ENCODE measurements at regions not wholly inside any gene's neighbourhood (a gene's known extent, or its start where the extent isn't known, plus 50 kb on each side); places are given as distances from the start of the nearest gene placed in this dataset.

DNA sequence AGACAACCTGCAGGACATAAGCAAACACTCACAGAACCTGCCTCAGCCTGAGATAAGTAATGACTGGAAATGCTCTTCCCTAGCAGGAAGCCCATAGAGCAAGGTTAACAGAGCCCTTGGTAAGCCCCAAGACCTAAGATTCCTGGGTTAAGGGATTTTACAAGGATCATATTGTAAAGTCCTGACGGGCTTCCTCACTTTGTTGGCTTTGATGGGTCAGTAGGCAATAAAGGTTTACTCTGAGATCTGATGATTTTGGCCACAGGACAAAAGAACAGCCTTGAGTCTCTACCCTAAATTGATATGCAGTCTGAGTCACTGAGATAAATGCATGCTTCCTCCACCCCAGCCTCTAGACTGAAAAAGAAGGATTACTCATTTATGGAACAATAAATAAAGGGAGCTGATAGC, 270.8 kb downstream of the HTR7 start:
- H3K27ac ChIP-seq (replicated peaks in 1 of 4) = no peak overlapping the region
- no peaks in the 10 kb centered on the region for H3K4me1 ChIP-seq
- no peaks in the 10 kb centered on the region for H3K27me3 ChIP-seq
- intact Hi-C loops (cut with DNase I) = no loop called here
- TF ChIP-seq POLR2A (IDR thresholded peaks at IDR 0.05; ENCODE audit: low read depth) (no peak), EP300 (IDR thresholded peaks at IDR 0.05) (no peak), POLR2AphosphoS5 (IDR thresholded peaks at IDR 0.05) (no peak)
- TF ChIP-seq, protein P1, sequence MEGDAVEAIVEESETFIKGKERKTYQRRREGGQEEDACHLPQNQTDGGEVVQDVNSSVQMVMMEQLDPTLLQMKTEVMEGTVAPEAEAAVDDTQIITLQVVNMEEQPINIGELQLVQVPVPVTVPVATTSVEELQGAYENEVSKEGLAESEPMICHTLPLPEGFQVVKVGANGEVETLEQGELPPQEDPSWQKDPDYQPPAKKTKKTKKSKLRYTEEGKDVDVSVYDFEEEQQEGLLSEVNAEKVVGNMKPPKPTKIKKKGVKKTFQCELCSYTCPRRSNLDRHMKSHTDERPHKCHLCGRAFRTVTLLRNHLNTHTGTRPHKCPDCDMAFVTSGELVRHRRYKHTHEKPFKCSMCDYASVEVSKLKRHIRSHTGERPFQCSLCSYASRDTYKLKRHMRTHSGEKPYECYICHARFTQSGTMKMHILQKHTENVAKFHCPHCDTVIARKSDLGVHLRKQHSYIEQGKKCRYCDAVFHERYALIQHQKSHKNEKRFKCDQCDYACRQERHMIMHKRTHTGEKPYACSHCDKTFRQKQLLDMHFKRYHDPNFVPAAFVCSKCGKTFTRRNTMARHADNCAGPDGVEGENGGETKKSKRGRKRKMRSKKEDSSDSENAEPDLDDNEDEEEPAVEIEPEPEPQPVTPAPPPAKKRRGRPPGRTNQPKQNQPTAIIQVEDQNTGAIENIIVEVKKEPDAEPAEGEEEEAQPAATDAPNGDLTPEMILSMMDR (IDR thresholded peaks at IDR 0.05) = no peak
- H3K36me3 ChIP-seq = no peaks in the 10 kb centered on the region
- H3K9me3 ChIP-seq = no peaks in the 10 kb centered on the region
- WGBS = 73% methylated on average over 1 of the region's 1 CpG
- H3K4me3 ChIP-seq = no peak overlapping the region
- no peak for DNase-seq (ENCODE audit: extremely low spot score)

DNA sequence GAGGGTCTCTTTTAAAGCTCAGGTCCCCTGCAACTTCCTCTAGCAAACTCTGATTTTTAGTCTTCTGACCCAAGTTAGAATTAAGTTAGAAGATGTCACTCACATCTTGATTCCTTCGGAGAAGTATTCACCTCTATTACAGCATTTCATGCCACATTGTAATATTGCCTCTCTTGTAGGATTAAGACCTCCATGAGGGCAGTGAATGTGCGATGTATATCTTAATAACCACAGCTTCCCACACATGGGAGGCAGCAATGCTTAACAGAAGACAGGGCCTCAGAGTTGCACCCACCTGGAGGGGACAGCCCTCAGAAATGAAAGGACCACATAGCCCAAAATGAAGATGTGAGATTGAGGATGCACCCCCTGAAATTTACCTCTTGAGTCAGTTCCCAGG, 270.3 kb downstream of the HTR7 start:
- Histone ChIP-seq H3K4me1 (no peaks in the 10 kb centered on the region), H3K4me3 (no peak overlapping the region), H3K36me3 (no peaks in the 10 kb centered on the region), H3K9me3 (no peaks in the 10 kb centered on the region), H3K27ac (replicated peaks in 1 of 4) (no peak overlapping the region), H3K27me3 (no peaks in the 10 kb centered on the region)
- WGBS = 88% methylated on average over 2 of the region's 2 CpGs
- intact Hi-C loops (cut with DNase I) = no loop called here
- no peak for TF ChIP-seq POLR2A (IDR thresholded peaks at IDR 0.05; ENCODE audit: low read depth)
- TF ChIP-seq POLR2AphosphoS5 (IDR thresholded peaks at IDR 0.05) = no peak
- TF ChIP-seq EP300 (IDR thresholded peaks at IDR 0.05) = no peak
- TF ChIP-seq, protein P1 (IDR thresholded peaks at IDR 0.05) = no peak
- no peak for DNase-seq (ENCODE audit: extremely low spot score)

- WGBS = 89% methylated on average over 3 of the region's 3 CpGs
- no peak overlapping the region for H3K4me3 ChIP-seq
- intact Hi-C loops (cut with DNase I) = no loop called here
These were observed 269.6 kb downstream of the HTR7 start for GRCh38 chr10:90588222-90588621.

DNA sequence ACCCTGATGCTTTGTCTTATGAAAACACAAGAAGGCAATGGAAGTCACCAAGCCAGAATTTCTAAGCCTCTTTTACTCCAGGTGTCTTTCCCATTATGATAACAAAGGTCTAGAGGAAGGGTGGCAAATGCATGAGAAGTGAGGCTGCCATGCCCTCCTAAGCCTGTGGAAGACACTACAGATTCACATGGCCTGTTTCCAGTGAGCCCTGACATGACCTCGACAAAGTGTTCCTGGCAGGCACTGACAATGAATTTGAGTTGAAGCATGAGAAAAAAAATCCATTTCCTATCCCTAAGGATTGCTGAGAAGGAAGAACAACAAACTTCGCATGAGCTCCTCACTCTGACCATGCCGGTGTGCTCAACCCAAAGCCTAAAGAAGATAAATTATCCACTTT, 268.0 kb downstream of the HTR7 start:
- no peak overlapping the region for H3K4me3 ChIP-seq
- no peaks in the 10 kb centered on the region for H3K27me3 ChIP-seq
- intact Hi-C loops (cut with DNase I) = loop anchor here (5.0 kb wide), 1 partner anchor 798 kb away; no protein-coding TSS in a partner anchor
- H3K4me1 ChIP-seq = no peaks in the 10 kb centered on the region
- no peak overlapping the region for H3K27ac ChIP-seq (replicated peaks in 1 of 4)
- no peaks in the 10 kb centered on the region for H3K9me3 ChIP-seq
- H3K36me3 ChIP-seq = no peaks in the 10 kb centered on the region
- TF ChIP-seq, protein P1 (IDR thresholded peaks at IDR 0.05) = no peak
- no peak for TF ChIP-seq POLR2AphosphoS5 (IDR thresholded peaks at IDR 0.05)
- no peak for TF ChIP-seq EP300 (IDR thresholded peaks at IDR 0.05)
- TF ChIP-seq POLR2A (IDR thresholded peaks at IDR 0.05; ENCODE audit: low read depth) = no peak
- DNase-seq (ENCODE audit: extremely low spot score) = no peak
- 33% methylated on average over 3 of the region's 3 CpGs for WGBS

More at GRCh38 chr10:90588222-90588621, 269.6 kb downstream of the HTR7 start:
- DNase-seq (ENCODE audit: extremely low spot score) = no peak
- no peaks in the 10 kb centered on the region for H3K27me3 ChIP-seq
- TF ChIP-seq POLR2A (IDR thresholded peaks at IDR 0.05; ENCODE audit: low read depth) = no peak
- TF ChIP-seq EP300 (IDR thresholded peaks at IDR 0.05) = no peak
- no peak for TF ChIP-seq POLR2AphosphoS5 (IDR thresholded peaks at IDR 0.05)
- no peaks in the 10 kb centered on the region for H3K9me3 ChIP-seq
- no peaks in the 10 kb centered on the region for H3K4me1 ChIP-seq
- no peaks in the 10 kb centered on the region for H3K36me3 ChIP-seq
- no peak overlapping the region for H3K27ac ChIP-seq (replicated peaks in 1 of 4)

DNA sequence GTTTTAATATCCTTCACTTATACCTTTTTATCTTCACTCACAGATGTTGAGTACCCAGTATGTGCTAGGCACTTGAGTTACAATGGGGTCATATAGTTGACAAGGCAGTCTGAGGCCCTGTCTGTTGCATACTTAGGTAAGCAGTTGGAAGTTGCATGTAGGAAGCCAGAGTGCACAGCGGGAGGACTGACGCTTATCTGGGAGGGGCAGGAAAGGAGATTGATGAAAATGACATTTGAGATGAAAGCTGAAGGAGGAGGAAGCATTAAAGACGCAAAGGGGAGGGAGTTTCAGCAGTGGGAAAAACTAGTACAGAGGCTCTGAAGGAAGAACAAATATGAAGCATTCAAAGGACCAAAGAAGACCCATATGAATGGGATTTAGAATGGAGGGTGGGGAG, 266.2 kb downstream of the HTR7 start:
- H3K27me3 ChIP-seq = no peaks in the 10 kb centered on the region
- TF ChIP-seq POLR2A (IDR thresholded peaks at IDR 0.05; ENCODE audit: low read depth) = no peak
- TF ChIP-seq POLR2AphosphoS5 (IDR thresholded peaks at IDR 0.05) = no peak
- TF ChIP-seq EP300 (IDR thresholded peaks at IDR 0.05) = no peak
- TF ChIP-seq, protein P1 (IDR thresholded peaks at IDR 0.05) = no peak
- H3K4me3 ChIP-seq = no peak overlapping the region
- DNase-seq (ENCODE audit: extremely low spot score) = no peak
- H3K27ac ChIP-seq (replicated peaks in 1 of 4) = no peak overlapping the region
- no peaks in the 10 kb centered on the region for H3K36me3 ChIP-seq
- no peaks in the 10 kb centered on the region for H3K9me3 ChIP-seq
- intact Hi-C loops (cut with DNase I) = loop anchor here (5.0 kb wide), 1 partner anchor 799 kb away; no protein-coding TSS in a partner anchor
- 48% methylated on average over 3 of the region's 3 CpGs for WGBS
- H3K4me1 ChIP-seq = no peaks in the 10 kb centered on the region

All from esophagus muscularis mucosa (tissue), 4 donors.